CD4-positive, alpha-beta T cell treated with Interleukin-1 beta for 1 hour (primary cell): ENCODE measurements at regions not wholly inside any gene's neighbourhood (a gene's known extent, or its start where the extent isn't known, plus 50 kb on each side); places are given as distances from the start of the nearest gene placed in this dataset.

ENCODE experiments used
- DNase-seq, 2 donors: peaks; one replicate each; pipeline ENCODE4 v3.0.0-alpha.2; 2020 to 2022

GRCh38 chr1:38126970-38127369 is 80.4 kb upstream of the POU3F1 start:
- DNase-seq = no peak

- no peak for DNase-seq
Observed at GRCh38 chr1:38125837-38126520, 79.4 kb upstream of the POU3F1 start.

- no peak for DNase-seq
Observed at GRCh38 chr1:38125016-38125415, 78.4 kb upstream of the POU3F1 start.

GRCh38 chr1:38123356-38124135 is 77.0 kb upstream of the POU3F1 start:
- no peak for DNase-seq

GRCh38 chr1:38121231-38121680 is 74.7 kb upstream of the POU3F1 start:
- DNase-seq = no peak

GRCh38 chr1:38120552-38121230 is 74.1 kb upstream of the POU3F1 start:
- DNase-seq = no peak

- no peak for DNase-seq
Observed at GRCh38 chr1:38118976-38119375, 72.4 kb upstream of the POU3F1 start.

- DNase-seq = no peak
Observed at GRCh38 chr1:38117444-38117887, 70.9 kb upstream of the POU3F1 start.

- DNase-seq = no peak
Observed at GRCh38 chr1:38115682-38116202, 69.1 kb upstream of the POU3F1 start.

GRCh38 chr1:38115226-38115625 is 68.6 kb upstream of the POU3F1 start:
- no peak for DNase-seq

GRCh38 chr1:38114241-38115026 is 67.8 kb upstream of the POU3F1 start:
- no peak for DNase-seq

GRCh38 chr1:38113159-38113666 is 66.6 kb upstream of the POU3F1 start:
- DNase-seq = no peak

GRCh38 chr1:38111589-38111988 is 65.0 kb upstream of the POU3F1 start:
- no peak for DNase-seq

- DNase-seq = no peak
Observed at GRCh38 chr1:38105267-38105666, 58.7 kb upstream of the POU3F1 start.

GRCh38 chr1:38102636-38103035 is 56.0 kb upstream of the POU3F1 start:
- no peak for DNase-seq

GRCh38 chr1:38101037-38101785 is 54.6 kb upstream of the POU3F1 start:
- no peak for DNase-seq

GRCh38 chr1:38098101-38098847 is 51.7 kb upstream of the POU3F1 start:
- no peak for DNase-seq

GRCh38 chr1:38097284-38097898 is 50.8 kb upstream of the POU3F1 start:
- no peak for DNase-seq
